ENCODE measurements at regions not wholly inside any gene's neighbourhood (a gene's known extent, or its start where the extent isn't known, plus 50 kb on each side); places are given as distances from the start of the nearest gene placed in this dataset.
"Not testable (repeated sequence)": the region's sequence is repeated elsewhere in the genome, so short reads cannot be mapped to it uniquely, and the experiment has no call there.

GRCh38 chr2:390959-391358 lies 103.1 kb upstream of the ALKAL2 start:
- H3K4me1 Mint-ChIP-seq (ENCODE audit: low read depth, unreplicated experiment), result peaks cover 16% of the 10 kb centered on the region
- no peaks in the 10 kb centered on the region for H3K36me3 Mint-ChIP-seq (ENCODE audit: low read depth, unreplicated experiment)
- H3K4me1 ChIP-seq (ENCODE audit: insufficient read depth, low read length), result peaks cover 14% of the 10 kb centered on the region
- H4K20me1 ChIP-seq (ENCODE audit: insufficient read depth, low read length), result no peaks in the 10 kb centered on the region
- H3K4me3 ChIP-seq (ENCODE audit: insufficient read depth, low read depth, low read length), result no peak overlapping the region
- no peaks in the 10 kb centered on the region for H3K36me3 ChIP-seq (ENCODE audit: insufficient read depth, low read length)
- H2AFZ ChIP-seq (ENCODE audit: low read depth, low read length), result no peak overlapping the region
- H3K27ac ChIP-seq (ENCODE audit: low read depth, low read length), result no peak overlapping the region
- no peak overlapping the region for H3K4me3 Mint-ChIP-seq (ENCODE audit: unreplicated experiment)
- no peak overlapping the region for H3K4me2 ChIP-seq (ENCODE audit: low read length)
- DNase-seq (ENCODE audit: low read depth), result no peak
- no peak overlapping the region for H3K27ac Mint-ChIP-seq (ENCODE audit: unreplicated experiment)
- H3K27me3 Mint-ChIP-seq (ENCODE audit: low read depth, unreplicated experiment), result peaks cover 2% of the 10 kb centered on the region
- no peak overlapping the region for H3K9ac ChIP-seq (ENCODE audit: low read length)
- H3K79me2 ChIP-seq (ENCODE audit: insufficient read depth, low read length), result no peaks in the 10 kb centered on the region
- TF ChIP-seq EZH2 (IDR thresholded peaks at IDR 0.05; ENCODE audit: insufficient read depth, low read length) (no peak), CTCF (IDR thresholded peaks at IDR 0.05; ENCODE audit: insufficient read depth, low read depth, low read length) (no peak)
- H3K9me3 Mint-ChIP-seq (ENCODE audit: unreplicated experiment), result no peaks in the 10 kb centered on the region
- H3K27me3 ChIP-seq (ENCODE audit: insufficient read depth, low read length), result no peaks in the 10 kb centered on the region
- no peak for FAIRE-seq
- no peaks in the 10 kb centered on the region for H3K9me3 ChIP-seq (ENCODE audit: insufficient read depth, low read depth, low read length)

GRCh38 chr2:389985-390384 lies 102.1 kb upstream of the ALKAL2 start:
- peaks cover 14% of the 10 kb centered on the region for H3K4me1 Mint-ChIP-seq (ENCODE audit: low read depth, unreplicated experiment)
- not testable (repeated sequence) for H4K20me1 ChIP-seq (ENCODE audit: insufficient read depth, low read length); H3K9ac ChIP-seq (ENCODE audit: low read length); H2AFZ ChIP-seq (ENCODE audit: low read depth, low read length); H3K36me3 ChIP-seq (ENCODE audit: insufficient read depth, low read length); H3K79me2 ChIP-seq (ENCODE audit: insufficient read depth, low read length); H3K27me3 ChIP-seq (ENCODE audit: insufficient read depth, low read length); H3K27ac Mint-ChIP-seq (ENCODE audit: unreplicated experiment); H3K4me3 ChIP-seq (ENCODE audit: insufficient read depth, low read depth, low read length); H3K4me2 ChIP-seq (ENCODE audit: low read length); H3K9me3 Mint-ChIP-seq (ENCODE audit: unreplicated experiment); H3K4me3 Mint-ChIP-seq (ENCODE audit: unreplicated experiment); DNase-seq (ENCODE audit: low read depth); H3K27ac ChIP-seq (ENCODE audit: low read depth, low read length); FAIRE-seq; H3K27me3 Mint-ChIP-seq (ENCODE audit: low read depth, unreplicated experiment); H3K9me3 ChIP-seq (ENCODE audit: insufficient read depth, low read depth, low read length); H3K36me3 Mint-ChIP-seq (ENCODE audit: low read depth, unreplicated experiment)
- H3K4me1 ChIP-seq (ENCODE audit: insufficient read depth, low read length), result peaks cover 14% of the 10 kb centered on the region

GRCh38 chr2:388752-389151 lies 100.9 kb upstream of the ALKAL2 start:
- not testable (repeated sequence) for H3K27ac Mint-ChIP-seq (ENCODE audit: unreplicated experiment); DNase-seq (ENCODE audit: low read depth); H3K9me3 Mint-ChIP-seq (ENCODE audit: unreplicated experiment); H3K79me2 ChIP-seq (ENCODE audit: insufficient read depth, low read length); FAIRE-seq; H3K9me3 ChIP-seq (ENCODE audit: insufficient read depth, low read depth, low read length); H3K36me3 Mint-ChIP-seq (ENCODE audit: low read depth, unreplicated experiment); H3K4me3 Mint-ChIP-seq (ENCODE audit: unreplicated experiment); H3K4me3 ChIP-seq (ENCODE audit: insufficient read depth, low read depth, low read length); H3K27ac ChIP-seq (ENCODE audit: low read depth, low read length); H4K20me1 ChIP-seq (ENCODE audit: insufficient read depth, low read length); H3K4me2 ChIP-seq (ENCODE audit: low read length); H3K27me3 Mint-ChIP-seq (ENCODE audit: low read depth, unreplicated experiment); H3K4me1 ChIP-seq (ENCODE audit: insufficient read depth, low read length); H3K27me3 ChIP-seq (ENCODE audit: insufficient read depth, low read length); H2AFZ ChIP-seq (ENCODE audit: low read depth, low read length); H3K36me3 ChIP-seq (ENCODE audit: insufficient read depth, low read length); H3K4me1 Mint-ChIP-seq (ENCODE audit: low read depth, unreplicated experiment); H3K9ac ChIP-seq (ENCODE audit: low read length)

GRCh38 chr2:387980-388421 lies 100.1 kb upstream of the ALKAL2 start:
- H3K4me3 Mint-ChIP-seq (ENCODE audit: unreplicated experiment), result no peak overlapping the region
- Histone ChIP-seq H3K27ac (ENCODE audit: low read depth, low read length) (no peak overlapping the region), H3K36me3 (ENCODE audit: insufficient read depth, low read length) (no peaks in the 10 kb centered on the region), H4K20me1 (ENCODE audit: insufficient read depth, low read length) (no peaks in the 10 kb centered on the region), H3K4me2 (ENCODE audit: low read length) (no peak overlapping the region), H3K4me3 (ENCODE audit: insufficient read depth, low read depth, low read length) (no peak overlapping the region), H3K9me3 (ENCODE audit: insufficient read depth, low read depth, low read length) (no peaks in the 10 kb centered on the region), H2AFZ (ENCODE audit: low read depth, low read length) (no peak overlapping the region), H3K4me1 (ENCODE audit: insufficient read depth, low read length) (no peaks in the 10 kb centered on the region), H3K27me3 (ENCODE audit: insufficient read depth, low read length) (no peaks in the 10 kb centered on the region), H3K79me2 (ENCODE audit: insufficient read depth, low read length) (no peaks in the 10 kb centered on the region), H3K9ac (ENCODE audit: low read length) (no peak overlapping the region)
- no peak for TF ChIP-seq CTCF (IDR thresholded peaks at IDR 0.05; ENCODE audit: insufficient read depth, low read depth, low read length)
- TF ChIP-seq EZH2 (IDR thresholded peaks at IDR 0.05; ENCODE audit: insufficient read depth, low read length), result no peak
- H3K9me3 Mint-ChIP-seq (ENCODE audit: unreplicated experiment), result no peaks in the 10 kb centered on the region
- FAIRE-seq (no peak), DNase-seq (ENCODE audit: low read depth) (no peak)
- H3K4me1 Mint-ChIP-seq (ENCODE audit: low read depth, unreplicated experiment), result peaks cover 3% of the 10 kb centered on the region
- H3K36me3 Mint-ChIP-seq (ENCODE audit: low read depth, unreplicated experiment), result no peaks in the 10 kb centered on the region
- H3K27me3 Mint-ChIP-seq (ENCODE audit: low read depth, unreplicated experiment), result peaks cover 6% of the 10 kb centered on the region
- no peak overlapping the region for H3K27ac Mint-ChIP-seq (ENCODE audit: unreplicated experiment)

All from astrocyte (in vitro differentiated cells and primary cell).